Gastroesophageal sphincter (tissue), 3 donors: ENCODE measurements at regions not wholly inside any gene's neighbourhood (a gene's known extent, or its start where the extent isn't known, plus 50 kb on each side); places are given as distances from the start of the nearest gene placed in this dataset.

Experiments used
- POLR2A ChIP-seq, 2 donors: fragments of 450-650 bp; IDR thresholded peaks; one replicate each; pipeline ENCODE4 v1.6.1; 2017; ENCODE audit warnings: antibody characterized with exemption in 2 of 2, mild to moderate bottlenecking in 2 of 2, moderate library complexity in 1 of 2
- POLR2AphosphoS5 ChIP-seq: sonication (generic); formaldehyde crosslinking; IDR thresholded peaks from one replicate; pipeline ENCODE4 v1.6.1; 2017; ENCODE audit warnings: antibody characterized with exemption
- TF ChIP-seq, protein P1 (sequence below), 4 experiments: fragments of 200-600 bp in 2 of 4; fragments of 450-650 bp in 2 of 4; sonication (generic) in 1 of 4; IDR thresholded peaks; one replicate each; pipeline ENCODE4 v1.5.1; 2017 to 2019; ENCODE audit warnings: antibody characterized with exemption in 4 of 4, mild to moderate bottlenecking in 2 of 4, moderate library complexity in 2 of 4

DNA sequence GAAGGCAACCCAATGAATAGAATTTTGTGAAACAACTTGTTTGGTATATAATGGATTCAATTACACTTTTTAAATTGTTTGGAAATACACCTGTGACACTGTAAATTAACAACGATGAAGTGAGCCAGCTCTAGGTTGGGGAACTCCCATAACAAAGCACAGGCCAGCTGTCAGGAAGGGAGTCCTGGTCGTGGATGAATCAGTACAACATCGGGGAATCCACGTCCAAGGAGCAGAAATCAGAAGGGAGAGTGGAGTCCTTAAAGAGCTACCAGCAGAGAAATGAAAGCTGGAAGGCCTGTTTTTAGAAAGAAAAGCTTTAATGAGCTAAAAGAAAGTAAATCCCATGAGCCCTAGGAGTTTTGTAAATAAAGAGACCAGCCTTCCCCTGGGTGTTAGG lies 223.1 kb upstream of the SLC35B3 start:
- TF ChIP-seq, protein P1, sequence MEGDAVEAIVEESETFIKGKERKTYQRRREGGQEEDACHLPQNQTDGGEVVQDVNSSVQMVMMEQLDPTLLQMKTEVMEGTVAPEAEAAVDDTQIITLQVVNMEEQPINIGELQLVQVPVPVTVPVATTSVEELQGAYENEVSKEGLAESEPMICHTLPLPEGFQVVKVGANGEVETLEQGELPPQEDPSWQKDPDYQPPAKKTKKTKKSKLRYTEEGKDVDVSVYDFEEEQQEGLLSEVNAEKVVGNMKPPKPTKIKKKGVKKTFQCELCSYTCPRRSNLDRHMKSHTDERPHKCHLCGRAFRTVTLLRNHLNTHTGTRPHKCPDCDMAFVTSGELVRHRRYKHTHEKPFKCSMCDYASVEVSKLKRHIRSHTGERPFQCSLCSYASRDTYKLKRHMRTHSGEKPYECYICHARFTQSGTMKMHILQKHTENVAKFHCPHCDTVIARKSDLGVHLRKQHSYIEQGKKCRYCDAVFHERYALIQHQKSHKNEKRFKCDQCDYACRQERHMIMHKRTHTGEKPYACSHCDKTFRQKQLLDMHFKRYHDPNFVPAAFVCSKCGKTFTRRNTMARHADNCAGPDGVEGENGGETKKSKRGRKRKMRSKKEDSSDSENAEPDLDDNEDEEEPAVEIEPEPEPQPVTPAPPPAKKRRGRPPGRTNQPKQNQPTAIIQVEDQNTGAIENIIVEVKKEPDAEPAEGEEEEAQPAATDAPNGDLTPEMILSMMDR (IDR thresholded peaks at IDR 0.05): no peak
- TF ChIP-seq POLR2A (IDR thresholded peaks at IDR 0.05) (no peak), POLR2AphosphoS5 (no peak)
